ENCODE measurements at regions not wholly inside any gene's neighbourhood (a gene's known extent, or its start where the extent isn't known, plus 50 kb on each side); places are given as distances from the start of the nearest gene placed in this dataset.

DNA sequence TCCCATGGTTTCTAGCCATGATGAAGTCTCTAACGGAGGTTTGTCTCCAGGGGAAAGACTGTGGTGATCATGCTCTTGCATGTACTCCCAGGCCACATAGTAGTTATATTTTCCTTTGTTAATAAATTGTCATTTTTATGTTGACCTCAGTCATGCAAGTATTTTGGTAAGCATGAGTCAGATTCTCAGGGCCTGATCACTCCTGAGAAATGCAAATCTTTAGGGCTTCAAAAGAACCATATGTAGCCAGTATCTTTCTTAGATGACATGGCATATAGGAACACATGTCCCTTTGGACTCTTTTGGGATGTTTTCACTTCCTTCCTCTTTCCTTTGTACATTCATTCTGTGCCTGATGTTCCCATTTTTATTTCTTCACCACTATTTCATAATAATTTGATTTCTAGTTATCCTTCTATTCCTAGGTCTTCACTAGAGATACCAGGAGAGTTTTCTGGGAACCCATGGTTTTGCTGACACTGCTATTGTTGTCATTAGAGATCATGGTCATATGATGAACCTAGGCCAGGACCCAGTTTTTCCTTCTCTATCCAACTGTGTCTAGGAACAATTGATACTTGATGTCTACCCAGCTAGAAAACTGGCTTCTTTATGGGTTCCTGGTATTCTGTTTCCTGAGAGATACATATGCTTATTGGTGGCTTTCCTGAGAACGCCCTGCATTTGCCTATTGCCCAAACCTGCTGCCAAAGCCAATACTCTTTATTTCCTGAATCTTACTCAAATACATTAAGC is 248.1 kb upstream of the NREP start:
- TF ChIP-seq, protein P1, sequence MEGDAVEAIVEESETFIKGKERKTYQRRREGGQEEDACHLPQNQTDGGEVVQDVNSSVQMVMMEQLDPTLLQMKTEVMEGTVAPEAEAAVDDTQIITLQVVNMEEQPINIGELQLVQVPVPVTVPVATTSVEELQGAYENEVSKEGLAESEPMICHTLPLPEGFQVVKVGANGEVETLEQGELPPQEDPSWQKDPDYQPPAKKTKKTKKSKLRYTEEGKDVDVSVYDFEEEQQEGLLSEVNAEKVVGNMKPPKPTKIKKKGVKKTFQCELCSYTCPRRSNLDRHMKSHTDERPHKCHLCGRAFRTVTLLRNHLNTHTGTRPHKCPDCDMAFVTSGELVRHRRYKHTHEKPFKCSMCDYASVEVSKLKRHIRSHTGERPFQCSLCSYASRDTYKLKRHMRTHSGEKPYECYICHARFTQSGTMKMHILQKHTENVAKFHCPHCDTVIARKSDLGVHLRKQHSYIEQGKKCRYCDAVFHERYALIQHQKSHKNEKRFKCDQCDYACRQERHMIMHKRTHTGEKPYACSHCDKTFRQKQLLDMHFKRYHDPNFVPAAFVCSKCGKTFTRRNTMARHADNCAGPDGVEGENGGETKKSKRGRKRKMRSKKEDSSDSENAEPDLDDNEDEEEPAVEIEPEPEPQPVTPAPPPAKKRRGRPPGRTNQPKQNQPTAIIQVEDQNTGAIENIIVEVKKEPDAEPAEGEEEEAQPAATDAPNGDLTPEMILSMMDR (IDR thresholded peaks at IDR 0.05; ENCODE audit: insufficient read depth, low read length, poor library complexity, severe bottlenecking) = no peak
- no peak for DNase-seq (ENCODE audit: extremely low read depth, insufficient read length)
- Histone ChIP-seq H3K36me3 (ENCODE audit: control insufficient read depth, insufficient read depth, low read length) (no peaks in the 10 kb centered on the region), H3K4me3 (replicated peaks; ENCODE audit: low read depth, low read length) (no peak overlapping the region), H3K27me3 (replicated peaks; ENCODE audit: control insufficient read depth, insufficient read depth, low read length) (no peaks in the 10 kb centered on the region)

DNA sequence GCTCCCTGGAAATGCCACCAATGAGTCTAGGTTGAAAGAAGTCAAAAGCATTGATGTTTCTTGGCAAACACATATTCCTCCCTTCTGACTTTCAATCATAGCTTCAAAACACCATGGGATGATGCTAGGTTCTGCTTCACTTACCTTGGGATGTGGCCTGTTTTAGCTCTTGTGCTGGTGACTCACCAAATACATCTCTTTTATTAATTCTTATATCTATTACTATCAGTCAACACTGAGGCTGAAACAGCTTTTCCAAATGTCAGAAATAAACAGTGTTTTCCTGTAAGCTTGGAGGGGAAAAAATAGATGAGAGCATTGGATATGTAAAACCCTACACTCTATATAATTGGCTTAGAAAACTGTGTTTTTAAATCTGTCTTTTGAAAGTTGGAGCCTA is 245.4 kb upstream of the NREP start:
- DNase-seq (ENCODE audit: extremely low read depth, insufficient read length) = no peak
- TF ChIP-seq, protein P1 (IDR thresholded peaks at IDR 0.05; ENCODE audit: insufficient read depth, low read length, poor library complexity, severe bottlenecking) = no peak
- Histone ChIP-seq H3K4me3 (replicated peaks; ENCODE audit: low read depth, low read length) (no peak overlapping the region), H3K27me3 (replicated peaks; ENCODE audit: control insufficient read depth, insufficient read depth, low read length) (no peaks in the 10 kb centered on the region), H3K36me3 (ENCODE audit: control insufficient read depth, insufficient read depth, low read length) (no peaks in the 10 kb centered on the region)

DNA sequence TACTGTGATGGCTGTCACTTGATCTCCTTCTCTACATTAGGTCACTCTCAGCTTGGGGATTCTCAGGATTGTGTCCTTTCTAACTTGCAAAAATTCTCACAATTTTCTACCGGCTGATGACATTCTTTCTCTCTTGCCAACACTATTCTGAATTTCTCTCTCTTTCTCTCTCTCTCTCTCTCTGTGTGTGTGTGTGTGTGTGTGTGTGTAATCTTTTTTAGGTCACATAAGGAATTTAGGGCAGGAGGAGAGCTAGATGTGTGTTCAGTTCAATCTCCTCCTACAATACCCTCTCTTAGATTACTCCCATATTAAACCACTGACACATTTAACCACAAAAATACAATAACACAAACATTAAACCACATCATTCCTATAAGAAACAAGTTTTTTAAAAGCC is 242.3 kb upstream of the NREP start:
- TF ChIP-seq, protein P1 (IDR thresholded peaks at IDR 0.05; ENCODE audit: insufficient read depth, low read length, poor library complexity, severe bottlenecking) = no peak
- H3K4me3 ChIP-seq (replicated peaks; ENCODE audit: low read depth, low read length) = no peak overlapping the region
- no peaks in the 10 kb centered on the region for H3K36me3 ChIP-seq (ENCODE audit: control insufficient read depth, insufficient read depth, low read length)
- no peaks in the 10 kb centered on the region for H3K27me3 ChIP-seq (replicated peaks; ENCODE audit: control insufficient read depth, insufficient read depth, low read length)
- DNase-seq (ENCODE audit: extremely low read depth, insufficient read length) = no peak

DNA sequence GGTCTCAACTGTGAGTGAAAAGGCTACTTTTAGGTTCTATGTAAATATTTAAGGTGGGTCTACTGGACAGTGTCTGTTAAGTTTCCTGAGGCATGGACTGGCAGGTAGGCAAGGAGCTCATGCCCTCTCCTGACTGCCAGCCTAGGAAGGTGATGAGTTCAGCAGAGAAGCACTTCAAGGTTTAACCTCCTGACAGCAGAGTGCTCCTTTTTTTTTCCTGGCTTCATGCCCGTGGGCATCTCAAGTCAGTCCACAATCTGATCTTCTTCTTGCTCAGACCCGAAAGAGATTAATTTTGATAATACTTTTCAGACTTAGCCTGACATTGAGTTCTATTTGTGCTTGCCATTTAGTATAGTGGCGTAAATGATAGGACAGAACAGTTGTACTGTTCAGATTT is 241.9 kb upstream of the NREP start:
- Histone ChIP-seq H3K4me3 (replicated peaks; ENCODE audit: low read depth, low read length) (no peak overlapping the region), H3K27me3 (replicated peaks; ENCODE audit: control insufficient read depth, insufficient read depth, low read length) (no peaks in the 10 kb centered on the region), H3K36me3 (ENCODE audit: control insufficient read depth, insufficient read depth, low read length) (no peaks in the 10 kb centered on the region)
- no peak for DNase-seq (ENCODE audit: extremely low read depth, insufficient read length)
- TF ChIP-seq, protein P1 (IDR thresholded peaks at IDR 0.05; ENCODE audit: insufficient read depth, low read length, poor library complexity, severe bottlenecking) = no peak

DNA sequence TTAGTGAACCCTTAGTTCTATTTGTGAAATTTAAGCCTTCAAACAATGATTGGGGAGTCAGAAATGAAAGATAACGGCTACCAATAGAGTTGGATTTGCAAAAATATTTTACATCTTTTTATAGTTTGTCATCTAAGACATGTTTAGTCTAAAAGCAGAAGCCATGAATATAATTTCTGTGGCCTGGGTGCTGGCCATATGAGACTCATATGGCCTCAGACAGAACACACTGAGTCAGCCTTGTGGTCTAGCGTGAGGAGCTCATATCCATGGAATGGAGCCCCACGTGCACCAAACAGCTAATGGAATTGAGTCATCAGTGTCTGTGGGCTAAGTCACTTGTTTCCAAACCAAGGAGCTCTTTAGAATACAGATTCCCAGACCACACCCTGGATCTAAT is 240.7 kb upstream of the NREP start:
- Histone ChIP-seq H3K27me3 (replicated peaks; ENCODE audit: control insufficient read depth, insufficient read depth, low read length) (no peaks in the 10 kb centered on the region), H3K4me3 (replicated peaks; ENCODE audit: low read depth, low read length) (no peak overlapping the region), H3K36me3 (ENCODE audit: control insufficient read depth, insufficient read depth, low read length) (no peaks in the 10 kb centered on the region)
- no peak for DNase-seq (ENCODE audit: extremely low read depth, insufficient read length)
- TF ChIP-seq, protein P1 (IDR thresholded peaks at IDR 0.05; ENCODE audit: insufficient read depth, low read length, poor library complexity, severe bottlenecking) = no peak

DNA sequence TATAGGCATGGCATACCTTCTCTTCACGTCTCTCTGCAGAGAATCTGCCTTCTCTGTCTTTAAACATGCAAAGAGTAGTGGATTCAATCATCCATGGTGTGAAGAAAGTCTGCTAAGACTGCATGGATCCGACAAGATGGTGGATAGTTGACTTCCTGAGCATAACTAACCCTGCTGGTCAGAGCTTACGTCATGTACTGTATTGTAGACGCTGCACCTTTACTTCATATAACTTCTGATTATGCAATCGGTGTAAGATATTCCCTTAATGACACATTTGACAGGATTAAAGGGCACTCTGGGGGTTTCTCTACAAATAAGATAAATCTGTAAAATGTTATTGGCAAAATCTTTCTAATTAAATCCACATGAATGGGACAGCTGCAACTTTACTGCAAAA is 240.3 kb upstream of the NREP start:
- no peaks in the 10 kb centered on the region for H3K27me3 ChIP-seq (replicated peaks; ENCODE audit: control insufficient read depth, insufficient read depth, low read length)
- H3K36me3 ChIP-seq (ENCODE audit: control insufficient read depth, insufficient read depth, low read length) = no peaks in the 10 kb centered on the region
- no peak overlapping the region for H3K4me3 ChIP-seq (replicated peaks; ENCODE audit: low read depth, low read length)
- TF ChIP-seq, protein P1 (IDR thresholded peaks at IDR 0.05; ENCODE audit: insufficient read depth, low read length, poor library complexity, severe bottlenecking) = no peak
- DNase-seq (ENCODE audit: extremely low read depth, insufficient read length) = no peak
